GM23338 (cell line): ENCODE measurements at regions not wholly inside any gene's neighbourhood (a gene's known extent, or its start where the extent isn't known, plus 50 kb on each side); places are given as distances from the start of the nearest gene placed in this dataset.

Source experiments
- ATAC-seq: fragments of 200-7000 bp; cut with Tn5 transposase; 3 replicates; pipeline ENCODE4 v1.9.1; 2020
- DNase-seq: peaks from one replicate; pipeline ENCODE4 v3.0.0-alpha.2; 2015; ENCODE audit warnings: low spot score
- H2AFZ ChIP-seq: fragments of 200-600 bp; sonication (generic); 2 replicates; pipeline ENCODE4 v1.8.0; 2016; ENCODE audit warnings: antibody characterized with exemption, mild to moderate bottlenecking, moderate library complexity
- H3F3A ChIP-seq: fragments of 200-600 bp; sonication (generic); replicated peaks from 2 replicates; pipeline ENCODE4 v1.8.0; 2017; ENCODE audit warnings: antibody characterized with exemption, mixed run types, low read depth
- H3K27ac ChIP-seq: fragments of 200-600 bp; sonication (generic); 2 replicates; pipeline ENCODE4 v1.6.1; 2016; ENCODE audit warnings: low read depth
- H3K27me3 ChIP-seq: fragments of 200-600 bp; sonication (generic); 2 replicates; pipeline ENCODE4 v1.8.0; 2016; ENCODE audit warnings: mild to moderate bottlenecking, mixed run types, moderate library complexity; ENCODE audit not compliant: insufficient read depth
- H3K36me3 ChIP-seq: fragments of 200-600 bp; sonication (generic); 2 replicates; pipeline ENCODE4 v1.8.0; 2016; ENCODE audit warnings: mild to moderate bottlenecking; ENCODE audit not compliant: insufficient read depth
- H3K4me1 ChIP-seq: fragments of 200-600 bp; sonication (generic); 2 replicates; pipeline ENCODE4 v1.8.0; 2016; ENCODE audit warnings: mild to moderate bottlenecking, moderate library complexity; ENCODE audit not compliant: insufficient read depth
- H3K4me2 ChIP-seq: fragments of 200-600 bp; sonication (generic); 2 replicates; pipeline ENCODE4 v1.7.1; 2017; ENCODE audit warnings: mixed run types
- H3K4me3 ChIP-seq: fragments of 200-600 bp; sonication (generic); 2 replicates; pipeline ENCODE4 v1.6.1; 2016; ENCODE audit warnings: mixed run types
- H3K79me2 ChIP-seq: fragments of 200-600 bp; sonication (generic); replicated peaks from 2 replicates; pipeline ENCODE4 v1.8.0; 2017; ENCODE audit warnings: mild to moderate bottlenecking; ENCODE audit not compliant: insufficient read depth
- H3K9me2 ChIP-seq: fragments of 200-600 bp; sonication (generic); 2 replicates; pipeline ENCODE4 v1.8.0; 2017; ENCODE audit not compliant: insufficient read depth
- H4K20me1 ChIP-seq: fragments of 200-600 bp; sonication (generic); replicated peaks from 2 replicates; pipeline ENCODE4 v1.8.0; 2017; ENCODE audit warnings: mild to moderate bottlenecking; ENCODE audit not compliant: insufficient read depth
- H3K27ac Mint-ChIP-seq: 2 replicates; pipeline ENCODE4 v1.8.0; 2020; ENCODE audit warnings: inconsistent platforms, mild to moderate bottlenecking, moderate library complexity, mixed read lengths
- H3K27me3 Mint-ChIP-seq: 3 replicates; pipeline ENCODE4 v1.8.0; 2022; ENCODE audit warnings: low read depth, mild to moderate bottlenecking, moderate library complexity, mixed read lengths, inconsistent platforms; ENCODE audit not compliant: insufficient read depth, poor library complexity
- H3K36me3 Mint-ChIP-seq: 3 replicates; pipeline ENCODE4 v1.8.0; 2021; ENCODE audit warnings: low read depth, mild to moderate bottlenecking, inconsistent platforms, moderate library complexity, mixed read lengths
- H3K4me1 Mint-ChIP-seq: 3 replicates; pipeline ENCODE4 v1.8.0; 2020; ENCODE audit warnings: mild to moderate bottlenecking, inconsistent platforms, mixed read lengths
- H3K4me3 Mint-ChIP-seq: 3 replicates; pipeline ENCODE4 v1.8.0; 2021; ENCODE audit warnings: moderate library complexity, mild to moderate bottlenecking, inconsistent platforms, mixed read lengths
- H3K9me3 Mint-ChIP-seq: 3 replicates; pipeline ENCODE4 v1.8.0; 2020; ENCODE audit warnings: moderate library complexity, mild to moderate bottlenecking, inconsistent platforms, mixed read lengths
- CREB1 ChIP-seq: fragments of 250-450 bp; sonication (Bioruptor Pico); IDR thresholded peaks from 2 replicates; pipeline ENCODE4 v1.5.0; 2020; ENCODE audit warnings: low read depth, mild to moderate bottlenecking, moderate library complexity
- EZH2 ChIP-seq: fragments of 200-600 bp; sonication (generic); IDR thresholded peaks from one replicate; pipeline ENCODE4 v1.8.0; 2017; ENCODE audit warnings: antibody characterized with exemption, mild to moderate bottlenecking, low read depth; ENCODE audit not compliant: unreplicated experiment
- JUNB ChIP-seq: IDR thresholded peaks from one replicate; pipeline ENCODE4 v1.6.1; 2016; ENCODE audit warnings: antibody characterized with exemption; ENCODE audit not compliant: unreplicated experiment
- NANOG ChIP-seq: IDR thresholded peaks from 2 replicates; pipeline ENCODE4 v1.6.1; 2016; ENCODE audit warnings: antibody characterized with exemption, borderline replicate concordance
- POLR2AphosphoS5 ChIP-seq: IDR thresholded peaks from 2 replicates; pipeline ENCODE4 v1.6.1; 2016; ENCODE audit warnings: antibody characterized with exemption, low read depth
- REST ChIP-seq: IDR thresholded peaks from one replicate; pipeline ENCODE4 v1.6.1; 2018; ENCODE audit warnings: antibody characterized with exemption; ENCODE audit not compliant: unreplicated experiment
- STAT1 ChIP-seq: IDR thresholded peaks from one replicate; pipeline ENCODE4 v1.6.1; 2016; ENCODE audit warnings: antibody characterized with exemption; ENCODE audit not compliant: unreplicated experiment
- ZNF114 ChIP-seq: fragments of 250-450 bp; sonication (Bioruptor Pico); IDR thresholded peaks from 2 replicates; pipeline ENCODE4 v1.5.0; 2020; ENCODE audit warnings: mild to moderate bottlenecking, moderate library complexity
- ZNF331 ChIP-seq: fragments of 250-450 bp; sonication (Bioruptor Pico); IDR thresholded peaks from 2 replicates; pipeline ENCODE4 v1.5.0; 2020; ENCODE audit warnings: low read depth, mild to moderate bottlenecking, moderate library complexity
- ZNF462 ChIP-seq: fragments of 250-450 bp; sonication (Bioruptor Pico); IDR thresholded peaks from 2 replicates; pipeline ENCODE4 v1.5.0; 2020; ENCODE audit warnings: mild to moderate bottlenecking, moderate library complexity
- TF ChIP-seq, protein P1 (sequence below): IDR thresholded peaks from 2 replicates; pipeline ENCODE4 v1.6.1; 2016; ENCODE audit warnings: antibody characterized with exemption
- TF ChIP-seq, protein P2 (sequence below), 2 experiments: fragments of 200-600 bp in 1 of 2; sonication (generic) in 1 of 2; conservative IDR thresholded peaks; 2 replicates each; pipeline versions ENCODE4 v1.5.1 to v1.6.1; 2016 to 2017; ENCODE audit warnings: antibody characterized with exemption in 2 of 2, low read depth in 2 of 2, mild to moderate bottlenecking in 2 of 2, moderate library complexity in 1 of 2

GRCh38 chr2:34738691-34739090 is 1139.6 kb upstream of the FAM98A start:
- H2AFZ ChIP-seq, result no peak overlapping the region
- H3K9me3 Mint-ChIP-seq, result peaks cover 16% of the 10 kb centered on the region
- H4K20me1 ChIP-seq, result no peaks in the 10 kb centered on the region
- TF ChIP-seq NANOG, result no peak
- no peak for TF ChIP-seq ZNF331 (CRISPR knock-in tag)
- peak; percentile 33 for TF ChIP-seq REST
- no peak for TF ChIP-seq CREB1 (CRISPR knock-in tag)
- TF ChIP-seq POLR2AphosphoS5, result no peak
- TF ChIP-seq ZNF462, result no peak
- TF ChIP-seq ZNF114 (CRISPR knock-in tag), result no peak
- TF ChIP-seq JUNB, result no peak
- no peak for TF ChIP-seq STAT1
- TF ChIP-seq, protein P1, sequence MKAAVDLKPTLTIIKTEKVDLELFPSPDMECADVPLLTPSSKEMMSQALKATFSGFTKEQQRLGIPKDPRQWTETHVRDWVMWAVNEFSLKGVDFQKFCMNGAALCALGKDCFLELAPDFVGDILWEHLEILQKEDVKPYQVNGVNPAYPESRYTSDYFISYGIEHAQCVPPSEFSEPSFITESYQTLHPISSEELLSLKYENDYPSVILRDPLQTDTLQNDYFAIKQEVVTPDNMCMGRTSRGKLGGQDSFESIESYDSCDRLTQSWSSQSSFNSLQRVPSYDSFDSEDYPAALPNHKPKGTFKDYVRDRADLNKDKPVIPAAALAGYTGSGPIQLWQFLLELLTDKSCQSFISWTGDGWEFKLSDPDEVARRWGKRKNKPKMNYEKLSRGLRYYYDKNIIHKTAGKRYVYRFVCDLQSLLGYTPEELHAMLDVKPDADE, result no peak
- no peak for TF ChIP-seq EZH2
- TF ChIP-seq, protein P2, sequence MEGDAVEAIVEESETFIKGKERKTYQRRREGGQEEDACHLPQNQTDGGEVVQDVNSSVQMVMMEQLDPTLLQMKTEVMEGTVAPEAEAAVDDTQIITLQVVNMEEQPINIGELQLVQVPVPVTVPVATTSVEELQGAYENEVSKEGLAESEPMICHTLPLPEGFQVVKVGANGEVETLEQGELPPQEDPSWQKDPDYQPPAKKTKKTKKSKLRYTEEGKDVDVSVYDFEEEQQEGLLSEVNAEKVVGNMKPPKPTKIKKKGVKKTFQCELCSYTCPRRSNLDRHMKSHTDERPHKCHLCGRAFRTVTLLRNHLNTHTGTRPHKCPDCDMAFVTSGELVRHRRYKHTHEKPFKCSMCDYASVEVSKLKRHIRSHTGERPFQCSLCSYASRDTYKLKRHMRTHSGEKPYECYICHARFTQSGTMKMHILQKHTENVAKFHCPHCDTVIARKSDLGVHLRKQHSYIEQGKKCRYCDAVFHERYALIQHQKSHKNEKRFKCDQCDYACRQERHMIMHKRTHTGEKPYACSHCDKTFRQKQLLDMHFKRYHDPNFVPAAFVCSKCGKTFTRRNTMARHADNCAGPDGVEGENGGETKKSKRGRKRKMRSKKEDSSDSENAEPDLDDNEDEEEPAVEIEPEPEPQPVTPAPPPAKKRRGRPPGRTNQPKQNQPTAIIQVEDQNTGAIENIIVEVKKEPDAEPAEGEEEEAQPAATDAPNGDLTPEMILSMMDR (conservative IDR thresholded peaks at IDR 0.05; ENCODE audit: low read depth in 2 of 2), result peak; percentile 80 to 84
- H3K4me1 Mint-ChIP-seq, result peaks cover 27% of the 10 kb centered on the region
- H3K4me1 ChIP-seq, result peaks cover 24% of the 10 kb centered on the region
- peaks cover 22% of the 10 kb centered on the region for H3K36me3 Mint-ChIP-seq
- H3K9me2 ChIP-seq, result no peaks in the 10 kb centered on the region
- H3K27ac Mint-ChIP-seq, result no peak overlapping the region
- peak; percentile 71 for ATAC-seq
- H3F3A ChIP-seq, result no peaks in the 10 kb centered on the region
- no peaks in the 10 kb centered on the region for H3K27me3 ChIP-seq
- no peak overlapping the region for H3K4me3 ChIP-seq
- peak; percentile 66 for DNase-seq
- H3K27me3 Mint-ChIP-seq, result no peaks in the 10 kb centered on the region
- no peaks in the 10 kb centered on the region for H3K36me3 ChIP-seq
- H3K27ac ChIP-seq, result no peak overlapping the region
- H3K79me2 ChIP-seq, result no peaks in the 10 kb centered on the region
- H3K4me2 ChIP-seq, result no peak overlapping the region
- no peak overlapping the region for H3K4me3 Mint-ChIP-seq
